ENCODE measurements at regions not wholly inside any gene's neighbourhood (a gene's known extent, or its start where the extent isn't known, plus 50 kb on each side); places are given as distances from the start of the nearest gene placed in this dataset.
A peak's percentile ranks its signal among the peaks of the same experiment; 100 is the strongest.

DNA sequence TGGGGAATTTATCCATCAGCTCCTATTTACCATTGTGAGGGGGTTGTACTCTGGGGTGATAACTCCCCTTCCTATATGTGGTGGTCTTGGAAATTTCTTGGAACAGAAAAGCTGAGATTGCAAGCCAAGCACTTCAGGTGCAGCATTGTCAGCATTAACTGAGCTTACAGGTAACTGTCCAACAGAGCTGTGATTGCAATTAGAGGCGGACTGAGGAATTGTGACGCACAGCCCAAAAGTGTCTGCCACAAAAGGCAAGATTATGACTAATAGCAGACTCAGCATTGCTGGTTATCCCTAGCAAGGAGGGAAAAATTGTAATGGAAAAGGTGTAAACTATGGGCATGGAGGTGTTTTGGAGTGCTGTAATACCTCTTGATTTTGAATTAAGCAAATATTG is 126.1 kb upstream of the AGR3 start:
- DNase-seq (ENCODE audit: low read depth), result no peak
- TF ChIP-seq, protein P1, sequence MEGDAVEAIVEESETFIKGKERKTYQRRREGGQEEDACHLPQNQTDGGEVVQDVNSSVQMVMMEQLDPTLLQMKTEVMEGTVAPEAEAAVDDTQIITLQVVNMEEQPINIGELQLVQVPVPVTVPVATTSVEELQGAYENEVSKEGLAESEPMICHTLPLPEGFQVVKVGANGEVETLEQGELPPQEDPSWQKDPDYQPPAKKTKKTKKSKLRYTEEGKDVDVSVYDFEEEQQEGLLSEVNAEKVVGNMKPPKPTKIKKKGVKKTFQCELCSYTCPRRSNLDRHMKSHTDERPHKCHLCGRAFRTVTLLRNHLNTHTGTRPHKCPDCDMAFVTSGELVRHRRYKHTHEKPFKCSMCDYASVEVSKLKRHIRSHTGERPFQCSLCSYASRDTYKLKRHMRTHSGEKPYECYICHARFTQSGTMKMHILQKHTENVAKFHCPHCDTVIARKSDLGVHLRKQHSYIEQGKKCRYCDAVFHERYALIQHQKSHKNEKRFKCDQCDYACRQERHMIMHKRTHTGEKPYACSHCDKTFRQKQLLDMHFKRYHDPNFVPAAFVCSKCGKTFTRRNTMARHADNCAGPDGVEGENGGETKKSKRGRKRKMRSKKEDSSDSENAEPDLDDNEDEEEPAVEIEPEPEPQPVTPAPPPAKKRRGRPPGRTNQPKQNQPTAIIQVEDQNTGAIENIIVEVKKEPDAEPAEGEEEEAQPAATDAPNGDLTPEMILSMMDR (IDR thresholded peaks at IDR 0.05; ENCODE audit: control insufficient read depth, insufficient read depth, low read depth, low read length, missing control alignments), result no peak
- H3K4me3 ChIP-seq (ENCODE audit: control insufficient read depth, low read depth, low read length), result no peak overlapping the region

DNA sequence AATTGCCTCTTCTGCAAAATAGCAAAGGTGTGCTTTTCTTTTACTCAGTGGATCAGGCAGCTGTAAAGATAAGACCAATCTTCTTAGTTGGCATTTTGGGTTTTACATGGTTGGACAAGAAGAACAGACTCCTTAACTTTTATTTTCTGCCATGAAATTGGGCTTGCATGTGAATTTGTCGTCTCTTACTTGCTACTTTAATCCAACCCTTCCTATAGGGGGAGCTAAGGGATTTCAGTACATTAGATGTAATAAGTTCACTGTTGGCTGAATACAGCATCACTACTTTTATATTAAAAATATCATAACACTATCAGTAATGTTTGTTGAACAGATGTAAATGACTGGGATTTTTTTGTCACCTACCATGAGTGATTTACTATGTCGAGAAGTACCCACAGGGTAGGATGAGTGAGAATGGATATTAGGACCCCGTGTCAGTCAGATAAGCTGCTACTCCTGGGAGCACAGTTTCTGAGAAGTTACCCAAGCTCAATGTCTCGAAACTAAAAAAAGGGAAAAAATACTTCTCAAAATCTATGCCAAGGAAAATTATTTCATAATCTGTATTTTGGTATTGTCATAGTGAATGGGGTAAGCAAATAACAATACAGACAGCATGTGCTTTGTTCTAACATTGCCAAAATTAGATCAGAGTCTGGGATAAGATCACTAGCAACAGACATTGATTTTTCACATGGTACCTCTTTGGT is 127.4 kb upstream of the AGR3 start:
- no peak for DNase-seq (ENCODE audit: low read depth)
- no peak overlapping the region for H3K4me3 ChIP-seq (ENCODE audit: control insufficient read depth, low read depth, low read length)
- TF ChIP-seq, protein P1 (IDR thresholded peaks at IDR 0.05; ENCODE audit: control insufficient read depth, insufficient read depth, low read depth, low read length, missing control alignments), result peak; percentile 30

DNA sequence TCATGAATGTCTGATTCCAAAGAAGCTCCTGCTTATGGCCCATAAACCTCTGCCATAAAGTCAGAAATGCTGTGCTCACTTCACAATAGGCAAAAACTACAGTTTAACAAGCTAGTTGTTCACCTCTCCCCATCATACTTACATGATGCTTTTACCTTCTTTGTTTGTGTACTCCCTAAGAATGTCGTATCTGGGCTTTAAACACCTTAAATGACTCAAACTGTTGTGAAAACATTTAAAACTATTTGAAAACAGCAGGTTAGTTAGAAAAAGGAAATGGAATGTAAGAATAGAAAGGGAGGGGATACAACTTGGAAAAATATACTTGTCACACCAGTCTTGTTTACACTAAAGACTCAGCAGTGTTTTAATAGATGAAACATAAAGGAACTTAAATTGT is 128.2 kb upstream of the AGR3 start:
- DNase-seq (ENCODE audit: low read depth), result no peak
- TF ChIP-seq, protein P1 (IDR thresholded peaks at IDR 0.05; ENCODE audit: control insufficient read depth, insufficient read depth, low read depth, low read length, missing control alignments), result no peak
- H3K4me3 ChIP-seq (ENCODE audit: control insufficient read depth, low read depth, low read length), result no peak overlapping the region

DNA sequence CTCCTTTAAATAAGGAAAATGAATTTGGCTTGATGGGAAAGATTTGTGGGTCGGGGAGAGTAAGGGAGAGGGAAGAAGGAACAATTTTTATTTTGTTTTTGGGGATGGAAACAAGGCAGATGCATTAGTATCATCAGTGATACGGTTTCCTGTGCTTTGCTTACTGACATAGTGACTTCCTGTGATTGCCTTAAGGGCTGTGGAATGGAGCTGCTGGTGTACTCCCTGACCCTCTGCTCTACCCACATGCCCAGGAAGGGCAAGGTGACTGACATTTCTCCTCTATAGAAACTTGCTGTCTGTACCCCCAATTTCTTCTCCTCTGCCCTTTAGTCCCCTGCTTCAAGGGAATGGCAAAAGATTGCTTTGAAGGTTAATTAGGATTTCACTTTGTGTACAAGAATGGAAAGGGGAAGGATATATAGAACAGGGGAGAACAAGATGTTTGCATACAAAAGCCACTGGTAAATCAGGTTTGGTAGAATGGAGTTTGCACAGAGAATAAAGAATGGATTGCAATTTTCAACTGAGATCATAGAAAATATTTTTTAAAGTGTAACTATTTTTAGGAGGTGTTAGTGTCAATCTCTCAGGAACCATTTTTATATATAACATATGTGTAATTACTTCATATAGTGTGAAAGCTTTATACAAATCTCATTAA is 129.0 kb upstream of the AGR3 start:
- TF ChIP-seq, protein P1 (IDR thresholded peaks at IDR 0.05; ENCODE audit: control insufficient read depth, insufficient read depth, low read depth, low read length, missing control alignments), result no peak
- no peak overlapping the region for H3K4me3 ChIP-seq (ENCODE audit: control insufficient read depth, low read depth, low read length)
- DNase-seq (ENCODE audit: low read depth), result no peak

GRCh38 chr7:17013204-17013603 is 131.4 kb upstream of the AGR3 start:
- no peak for DNase-seq (ENCODE audit: low read depth)
- TF ChIP-seq, protein P1 (IDR thresholded peaks at IDR 0.05; ENCODE audit: control insufficient read depth, insufficient read depth, low read depth, low read length, missing control alignments), result no peak
- no peak overlapping the region for H3K4me3 ChIP-seq (ENCODE audit: control insufficient read depth, low read depth, low read length)

DNA sequence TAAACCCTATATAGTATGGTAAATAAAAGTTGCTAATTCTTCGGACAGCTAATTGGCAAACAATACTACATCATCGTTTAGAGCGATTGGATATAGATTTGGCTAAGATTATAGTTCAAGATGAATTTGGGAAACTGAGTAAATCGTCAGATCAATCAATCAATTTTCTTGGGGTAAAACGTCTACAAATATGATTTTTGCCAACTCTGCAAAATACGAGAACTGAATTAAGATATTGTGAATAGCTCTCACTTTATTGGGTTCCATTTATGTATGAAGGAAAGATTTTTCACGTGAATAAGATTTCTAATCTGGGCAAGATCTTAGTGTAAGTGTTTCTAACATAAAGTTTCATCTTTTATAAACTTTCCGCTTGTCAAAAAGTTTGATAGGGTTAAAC is 132.9 kb upstream of the AGR3 start:
- DNase-seq (ENCODE audit: low read depth), result no peak
- H3K4me3 ChIP-seq (ENCODE audit: control insufficient read depth, low read depth, low read length), result no peak overlapping the region
- TF ChIP-seq, protein P1 (IDR thresholded peaks at IDR 0.05; ENCODE audit: control insufficient read depth, insufficient read depth, low read depth, low read length, missing control alignments), result no peak
